ENCODE measurements at regions not wholly inside any gene's neighbourhood (a gene's known extent, or its start where the extent isn't known, plus 50 kb on each side); places are given as distances from the start of the nearest gene placed in this dataset.

DNA sequence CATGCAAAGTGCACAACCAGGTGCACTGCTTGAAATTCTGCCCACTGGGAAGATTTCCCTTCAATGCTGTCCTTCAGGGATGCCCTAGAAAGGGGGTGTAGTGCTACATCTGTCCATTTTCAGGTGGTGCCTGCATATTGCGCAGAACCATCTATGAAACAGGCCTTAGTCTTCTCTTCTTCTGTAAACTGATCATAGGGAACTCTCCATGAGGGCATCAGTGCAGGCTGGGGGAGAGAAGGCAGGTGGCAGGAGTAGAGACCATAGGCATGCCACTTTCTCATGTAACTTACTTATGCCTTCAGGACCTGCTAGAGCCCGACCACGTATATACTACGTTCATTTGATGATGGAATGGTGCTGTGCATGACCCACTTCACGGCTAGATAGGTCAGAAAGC is 912.1 kb downstream of the SLC4A3 start:
- TF ChIP-seq EZH2 (IDR thresholded peaks at IDR 0.05; ENCODE audit: low read length, unreplicated experiment) (no peak), CTCF (conservative IDR thresholded peaks at IDR 0.05; ENCODE audit: low read depth, low read length) (no peak), EZH2phosphoT487 (IDR thresholded peaks at IDR 0.05; ENCODE audit: borderline replicate concordance, low read length) (no peak)
